ENCODE measurements at regions not wholly inside any gene's neighbourhood (a gene's known extent, or its start where the extent isn't known, plus 50 kb on each side); places are given as distances from the start of the nearest gene placed in this dataset.

DNA sequence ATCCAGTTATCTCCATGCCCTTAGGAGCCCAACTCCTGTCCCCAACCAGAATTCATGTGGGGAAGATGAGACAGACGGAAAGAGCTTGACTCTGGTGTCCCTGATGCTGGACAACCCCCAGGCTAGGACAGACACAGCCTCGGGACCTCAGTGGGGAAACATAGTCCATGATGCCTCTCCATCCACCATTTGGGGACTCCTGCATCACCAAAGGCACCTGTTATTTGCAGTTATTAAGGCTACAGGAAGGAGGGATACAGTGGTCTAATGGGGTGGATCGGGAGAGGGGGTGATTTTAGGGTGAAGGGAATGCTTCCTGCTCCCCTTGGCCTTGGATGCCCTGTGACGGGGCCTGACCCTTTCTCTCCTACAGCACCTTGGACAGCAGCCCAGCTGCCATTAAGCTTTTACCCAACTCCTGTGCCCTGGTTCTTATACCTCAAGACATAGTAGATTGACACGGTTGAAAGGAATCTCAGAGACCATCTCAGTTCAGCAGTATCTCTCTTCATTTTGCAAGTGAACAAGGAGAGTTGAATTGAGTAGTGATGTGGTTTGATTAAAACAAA, 111.6 kb downstream of the MATN1 start:
- TF ChIP-seq PPARA (CRISPR knock-in tag; IDR thresholded peaks at IDR 0.05; ENCODE audit: borderline replicate concordance) (no peak), TCF4 (CRISPR knock-in tag; IDR thresholded peaks at IDR 0.05; ENCODE audit: borderline replicate concordance) (no peak), ZFP30 (CRISPR knock-in tag; IDR thresholded peaks at IDR 0.05) (no peak), ESRRG (CRISPR knock-in tag; IDR thresholded peaks at IDR 0.05) (no peak), ZNF70 (CRISPR knock-in tag; IDR thresholded peaks at IDR 0.05) (no peak), ARNTL (CRISPR knock-in tag; IDR thresholded peaks at IDR 0.05; ENCODE audit: borderline replicate concordance, low read depth) (no peak)
